GM18505 (cell line): ENCODE measurements at regions not wholly inside any gene's neighbourhood (a gene's known extent, or its start where the extent isn't known, plus 50 kb on each side); places are given as distances from the start of the nearest gene placed in this dataset.

Experiments used
- ATAC-seq: cut with Tn5 transposase; IDR thresholded peaks from one replicate; pipeline ENCODE4 v1.9.1; 2021; ENCODE audit not compliant: unreplicated experiment
- POLR2A ChIP-seq: IDR thresholded peaks from 4 replicates; pipeline ENCODE4 v1.6.1; 2011; ENCODE audit warnings: borderline replicate concordance; ENCODE audit not compliant: insufficient read depth, insufficient read length; ENCODE audit errors: extremely low read depth

- ATAC-seq: no peak
- TF ChIP-seq POLR2A: no peak
Measured at GRCh38 chr18:75837316-75837715, 409.8 kb upstream of the SMIM21 start.

GRCh38 chr18:75836516-75836915 lies 409.0 kb upstream of the SMIM21 start:
- ATAC-seq: no peak
- no peak for TF ChIP-seq POLR2A

- no peak for TF ChIP-seq POLR2A
- no peak for ATAC-seq
Measured at GRCh38 chr18:75831960-75832359, 404.5 kb upstream of the SMIM21 start.

- TF ChIP-seq POLR2A: no peak
- ATAC-seq: no peak
Measured at GRCh38 chr18:75830828-75831227, 403.3 kb upstream of the SMIM21 start.

GRCh38 chr18:75829091-75829490 lies 401.6 kb upstream of the SMIM21 start:
- ATAC-seq: no peak
- TF ChIP-seq POLR2A: no peak

GRCh38 chr18:75828379-75828778 lies 400.9 kb upstream of the SMIM21 start:
- no peak for ATAC-seq
- TF ChIP-seq POLR2A: no peak

- no peak for ATAC-seq
- no peak for TF ChIP-seq POLR2A
Measured at GRCh38 chr18:75827751-75828287, 400.3 kb upstream of the SMIM21 start.

- no peak for ATAC-seq
- TF ChIP-seq POLR2A: no peak
Measured at GRCh38 chr18:75824661-75825060, 397.2 kb upstream of the SMIM21 start.

GRCh38 chr18:75823471-75823870 lies 396.0 kb upstream of the SMIM21 start:
- TF ChIP-seq POLR2A: no peak
- ATAC-seq: no peak

- TF ChIP-seq POLR2A: no peak
- ATAC-seq: no peak
Measured at GRCh38 chr18:75818383-75818782, 390.9 kb upstream of the SMIM21 start.

GRCh38 chr18:75815767-75816166 lies 388.3 kb upstream of the SMIM21 start:
- TF ChIP-seq POLR2A: no peak
- no peak for ATAC-seq

GRCh38 chr18:75812761-75813160 lies 385.3 kb upstream of the SMIM21 start:
- no peak for TF ChIP-seq POLR2A
- ATAC-seq: no peak

GRCh38 chr18:75810961-75811551 lies 383.6 kb upstream of the SMIM21 start:
- TF ChIP-seq POLR2A: no peak
- ATAC-seq: no peak

- ATAC-seq: no peak
Measured at GRCh38 chr18:75810516-75810915, 383.0 kb upstream of the SMIM21 start.

GRCh38 chr18:75809926-75810255 lies 382.4 kb upstream of the SMIM21 start:
- TF ChIP-seq POLR2A: no peak
- no peak for ATAC-seq

More at GRCh38 chr18:75810516-75810915, 383.0 kb upstream of the SMIM21 start:
- no peak for TF ChIP-seq POLR2A
